Upper lobe of left lung (tissue), 4 donors: ENCODE measurements at regions not wholly inside any gene's neighbourhood (a gene's known extent, or its start where the extent isn't known, plus 50 kb on each side); places are given as distances from the start of the nearest gene placed in this dataset.

Experiments used
- EP300 ChIP-seq, 4 donors: sonication (generic); formaldehyde crosslinking; IDR thresholded peaks; one replicate each; pipeline ENCODE4 v1.5.1; 2017; ENCODE audit warnings: antibody characterized with exemption in 4 of 4, control low read depth in 2 of 4
- POLR2A ChIP-seq, 4 donors: fragments of 450-650 bp; IDR thresholded peaks; one replicate each; pipeline ENCODE4 v1.5.1; 2016 to 2017; ENCODE audit warnings: antibody characterized with exemption in 4 of 4, mild to moderate bottlenecking in 2 of 4
- POLR2AphosphoS5 ChIP-seq, 2 donors: sonication (generic); formaldehyde crosslinking; IDR thresholded peaks; one replicate each; pipeline ENCODE4 v1.5.1; 2017; ENCODE audit warnings: antibody characterized with exemption in 2 of 2
- TF ChIP-seq, protein P1 (sequence below), 6 experiments: fragments of 450-650 bp in 4 of 6; fragments of 200-600 bp in 2 of 6; sonication (generic) in 2 of 6; IDR thresholded peaks; one replicate each; pipeline ENCODE4 v1.5.1; 2016 to 2019; ENCODE audit warnings: antibody characterized with exemption in 6 of 6

DNA sequence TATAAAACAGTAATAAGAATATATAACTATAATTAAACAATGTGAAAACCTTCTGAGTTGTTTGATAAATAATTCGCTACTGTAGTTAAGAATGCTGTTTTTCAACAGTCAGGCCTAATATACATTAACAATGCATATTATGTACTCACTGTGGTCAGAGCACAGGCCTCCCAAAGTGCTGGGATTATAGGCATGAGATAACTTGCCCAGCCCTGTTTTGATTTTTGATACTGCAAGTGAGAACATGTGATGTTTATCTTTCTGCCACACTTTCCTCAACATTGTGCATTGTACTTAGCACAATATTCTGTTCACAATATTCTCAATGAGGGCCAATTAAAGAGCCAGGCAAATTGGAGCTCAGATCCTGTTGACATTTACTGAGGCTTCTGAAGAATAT lies 274.5 kb upstream of the RARB start:
- TF ChIP-seq POLR2A (IDR thresholded peaks at IDR 0.05) (no peak), POLR2AphosphoS5 (IDR thresholded peaks at IDR 0.05) (no peak), EP300 (IDR thresholded peaks at IDR 0.05) (no peak)
- TF ChIP-seq, protein P1, sequence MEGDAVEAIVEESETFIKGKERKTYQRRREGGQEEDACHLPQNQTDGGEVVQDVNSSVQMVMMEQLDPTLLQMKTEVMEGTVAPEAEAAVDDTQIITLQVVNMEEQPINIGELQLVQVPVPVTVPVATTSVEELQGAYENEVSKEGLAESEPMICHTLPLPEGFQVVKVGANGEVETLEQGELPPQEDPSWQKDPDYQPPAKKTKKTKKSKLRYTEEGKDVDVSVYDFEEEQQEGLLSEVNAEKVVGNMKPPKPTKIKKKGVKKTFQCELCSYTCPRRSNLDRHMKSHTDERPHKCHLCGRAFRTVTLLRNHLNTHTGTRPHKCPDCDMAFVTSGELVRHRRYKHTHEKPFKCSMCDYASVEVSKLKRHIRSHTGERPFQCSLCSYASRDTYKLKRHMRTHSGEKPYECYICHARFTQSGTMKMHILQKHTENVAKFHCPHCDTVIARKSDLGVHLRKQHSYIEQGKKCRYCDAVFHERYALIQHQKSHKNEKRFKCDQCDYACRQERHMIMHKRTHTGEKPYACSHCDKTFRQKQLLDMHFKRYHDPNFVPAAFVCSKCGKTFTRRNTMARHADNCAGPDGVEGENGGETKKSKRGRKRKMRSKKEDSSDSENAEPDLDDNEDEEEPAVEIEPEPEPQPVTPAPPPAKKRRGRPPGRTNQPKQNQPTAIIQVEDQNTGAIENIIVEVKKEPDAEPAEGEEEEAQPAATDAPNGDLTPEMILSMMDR (IDR thresholded peaks at IDR 0.05), result no peak
